ENCODE measurements at regions not wholly inside any gene's neighbourhood (a gene's known extent, or its start where the extent isn't known, plus 50 kb on each side); places are given as distances from the start of the nearest gene placed in this dataset.

- DNase-seq: no peak
Measured at GRCh38 chrX:139112432-139112831, 400.9 kb upstream of the FGF13 start.

- DNase-seq: no peak
Measured at GRCh38 chrX:139106069-139106468, 394.6 kb upstream of the FGF13 start.

GRCh38 chrX:139094671-139095592 is 383.4 kb upstream of the FGF13 start:
- no peak for DNase-seq

- no peak for DNase-seq
Measured at GRCh38 chrX:139093201-139093600, 381.7 kb upstream of the FGF13 start.

GRCh38 chrX:139091878-139092277 is 380.4 kb upstream of the FGF13 start:
- DNase-seq: no peak

GRCh38 chrX:139091066-139091465 is 379.5 kb upstream of the FGF13 start:
- no peak for DNase-seq

GRCh38 chrX:139086246-139086645 is 374.7 kb upstream of the FGF13 start:
- DNase-seq: no peak

GRCh38 chrX:139085404-139085803 is 373.9 kb upstream of the FGF13 start:
- DNase-seq: no peak

- DNase-seq: no peak
Measured at GRCh38 chrX:139083191-139083590, 371.7 kb upstream of the FGF13 start.

- no peak for DNase-seq
Measured at GRCh38 chrX:139081965-139082364, 370.4 kb upstream of the FGF13 start.

GRCh38 chrX:139079789-139080188 is 368.3 kb upstream of the FGF13 start:
- DNase-seq: no peak

- no peak for DNase-seq
Measured at GRCh38 chrX:139078761-139079280, 367.3 kb upstream of the FGF13 start.

GRCh38 chrX:139078342-139078741 is 366.8 kb upstream of the FGF13 start:
- DNase-seq: no peak

GRCh38 chrX:139077281-139078250 is 366.0 kb upstream of the FGF13 start:
- no peak for DNase-seq

GRCh38 chrX:139063364-139063763 is 351.8 kb upstream of the FGF13 start:
- no peak for DNase-seq

- no peak for DNase-seq
Measured at GRCh38 chrX:139058831-139059495, 347.4 kb upstream of the FGF13 start.

- no peak for DNase-seq
Measured at GRCh38 chrX:139052461-139052860, 340.9 kb upstream of the FGF13 start.

GRCh38 chrX:139049465-139049864 is 337.9 kb upstream of the FGF13 start:
- no peak for DNase-seq

- DNase-seq: no peak
Measured at GRCh38 chrX:139044680-139045079, 333.2 kb upstream of the FGF13 start.

GRCh38 chrX:139039041-139039440 is 327.5 kb upstream of the FGF13 start:
- no peak for DNase-seq

- no peak for DNase-seq
Measured at GRCh38 chrX:139026811-139027210, 315.3 kb upstream of the FGF13 start.

GRCh38 chrX:139026406-139026805 is 314.9 kb upstream of the FGF13 start:
- no peak for DNase-seq

GRCh38 chrX:139025816-139026215 is 314.3 kb upstream of the FGF13 start:
- no peak for DNase-seq
